HepG2 (cell line): ENCODE measurements at regions not wholly inside any gene's neighbourhood (a gene's known extent, or its start where the extent isn't known, plus 50 kb on each side); places are given as distances from the start of the nearest gene placed in this dataset.

Experiments
- BRCA1 ChIP-seq: sonication (generic); formaldehyde crosslinking; IDR thresholded peaks from 2 replicates; pipeline ENCODE4 v1.4.0; 2020; ENCODE audit warnings: missing genetic modification reagents
- CHD2 ChIP-seq: IDR thresholded peaks from 2 replicates; pipeline ENCODE4 v1.6.1; 2011; ENCODE audit warnings: low read depth, low read length, improper control_type of control experiment
- CTCF ChIP-seq: sonication (generic); formaldehyde crosslinking; IDR thresholded peaks from 2 replicates; pipeline ENCODE4 v1.5.0; 2020; ENCODE audit warnings: mild to moderate bottlenecking, missing genetic modification reagents, moderate library complexity
- FLYWCH1 ChIP-seq: sonication (generic); formaldehyde crosslinking; IDR thresholded peaks from 2 replicates; pipeline ENCODE4 v1.8.1; 2023; ENCODE audit warnings: mild to moderate bottlenecking, missing genetic modification reagents
- HNF1B ChIP-seq: sonication (generic); formaldehyde crosslinking; IDR thresholded peaks from 2 replicates; pipeline ENCODE4 v1.5.1; 2020; ENCODE audit warnings: mild to moderate bottlenecking, moderate library complexity, missing genetic modification reagents
- POLR2A ChIP-seq, 2 experiments: IDR thresholded peaks; 2 replicates each; pipeline ENCODE4 v1.6.1; 2011; ENCODE audit warnings: low read depth in 2 of 2, low read length in 2 of 2, mild to moderate bottlenecking in 1 of 2, moderate library complexity in 1 of 2; ENCODE audit not compliant: insufficient read depth in 1 of 2
- PTBP1 ChIP-seq: fragments of 200-400 bp; formaldehyde crosslinking; IDR thresholded peaks from 2 replicates; pipeline ENCODE4 v1.6.1; 2018; ENCODE audit warnings: low read length, low read depth; ENCODE audit not compliant: poor library complexity, severe bottlenecking
- TP53 ChIP-seq: sonication (generic); formaldehyde crosslinking; conservative IDR thresholded peaks from 2 replicates; pipeline ENCODE4 v1.4.0; 2020; ENCODE audit warnings: missing genetic modification reagents
- ZBTB4 ChIP-seq: sonication (generic); formaldehyde crosslinking; IDR thresholded peaks from 2 replicates; pipeline ENCODE4 v1.4.0; 2020; ENCODE audit warnings: missing genetic modification reagents, mild to moderate bottlenecking, borderline replicate concordance
- ZBTB7A ChIP-seq: sonication (generic); formaldehyde crosslinking; IDR thresholded peaks from 2 replicates; pipeline ENCODE4 v1.8.0; 2022; ENCODE audit warnings: mild to moderate bottlenecking, missing genetic modification reagents
- ZSCAN22 ChIP-seq: sonication (generic); formaldehyde crosslinking; IDR thresholded peaks from 2 replicates; pipeline ENCODE4 v1.4.0; 2020; ENCODE audit warnings: mild to moderate bottlenecking, missing genetic modification reagents

GRCh38 chr10:16367621-16368292 is 69.1 kb upstream of the PTER start:
- TF ChIP-seq CTCF (CRISPR knock-in tag) (no peak), ZBTB7A (CRISPR knock-in tag) (no peak), PTBP1 (no peak), CHD2 (no peak), TP53 (CRISPR knock-in tag) (no peak), ZSCAN22 (CRISPR knock-in tag) (no peak), BRCA1 (CRISPR knock-in tag) (no peak), POLR2A (IDR thresholded peaks at IDR 0.05; ENCODE audit: insufficient read depth in 1 of 2, low read depth in 2 of 2, low read length in 2 of 2) (no peak), FLYWCH1 (no peak), HNF1B (CRISPR knock-in tag) (no peak), ZBTB4 (CRISPR knock-in tag) (no peak)
